ENCODE measurements at regions not wholly inside any gene's neighbourhood (a gene's known extent, or its start where the extent isn't known, plus 50 kb on each side); places are given as distances from the start of the nearest gene placed in this dataset.

DNA sequence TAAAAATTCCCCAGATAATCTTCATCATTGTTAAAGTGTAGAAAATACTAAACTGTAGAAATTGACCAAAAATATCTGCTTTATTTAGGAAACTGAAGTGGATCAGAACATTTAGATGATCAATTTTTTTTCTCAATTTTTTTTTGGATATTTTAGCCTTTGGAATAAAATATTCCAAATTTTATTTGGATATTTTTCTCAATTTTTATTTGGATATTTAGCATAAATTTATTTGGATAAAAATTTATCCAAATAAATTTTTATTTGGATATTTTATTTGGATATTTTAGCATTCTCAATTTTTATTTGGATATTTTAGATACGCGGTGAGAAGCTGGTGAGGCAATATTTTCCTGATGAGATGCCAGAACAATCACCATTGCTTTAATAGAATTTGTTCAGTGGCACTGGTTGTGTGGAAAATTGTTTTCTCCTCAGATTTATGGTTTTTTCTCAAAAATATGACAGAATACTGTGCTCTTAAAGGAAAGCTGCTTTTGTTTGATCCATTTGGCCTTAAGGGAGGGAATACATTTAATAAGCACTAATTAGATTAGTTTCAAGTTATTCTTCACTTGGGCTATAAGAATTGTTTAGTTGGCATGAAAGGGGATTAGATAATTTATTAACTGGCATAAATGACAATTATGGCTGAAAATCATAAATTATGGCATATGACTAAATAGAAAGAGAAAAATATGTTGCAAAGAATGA, 470.1 kb downstream of the MFSD1 start:
- TF ChIP-seq POLR2A (IDR thresholded peaks at IDR 0.05; ENCODE audit: extremely low read depth, insufficient read length) (no peak), MYC (IDR thresholded peaks at IDR 0.05; ENCODE audit: low read depth, low read length) (no peak), MAX (IDR thresholded peaks at IDR 0.05; ENCODE audit: low read depth, low read length) (no peak)
- TF ChIP-seq, protein P1, sequence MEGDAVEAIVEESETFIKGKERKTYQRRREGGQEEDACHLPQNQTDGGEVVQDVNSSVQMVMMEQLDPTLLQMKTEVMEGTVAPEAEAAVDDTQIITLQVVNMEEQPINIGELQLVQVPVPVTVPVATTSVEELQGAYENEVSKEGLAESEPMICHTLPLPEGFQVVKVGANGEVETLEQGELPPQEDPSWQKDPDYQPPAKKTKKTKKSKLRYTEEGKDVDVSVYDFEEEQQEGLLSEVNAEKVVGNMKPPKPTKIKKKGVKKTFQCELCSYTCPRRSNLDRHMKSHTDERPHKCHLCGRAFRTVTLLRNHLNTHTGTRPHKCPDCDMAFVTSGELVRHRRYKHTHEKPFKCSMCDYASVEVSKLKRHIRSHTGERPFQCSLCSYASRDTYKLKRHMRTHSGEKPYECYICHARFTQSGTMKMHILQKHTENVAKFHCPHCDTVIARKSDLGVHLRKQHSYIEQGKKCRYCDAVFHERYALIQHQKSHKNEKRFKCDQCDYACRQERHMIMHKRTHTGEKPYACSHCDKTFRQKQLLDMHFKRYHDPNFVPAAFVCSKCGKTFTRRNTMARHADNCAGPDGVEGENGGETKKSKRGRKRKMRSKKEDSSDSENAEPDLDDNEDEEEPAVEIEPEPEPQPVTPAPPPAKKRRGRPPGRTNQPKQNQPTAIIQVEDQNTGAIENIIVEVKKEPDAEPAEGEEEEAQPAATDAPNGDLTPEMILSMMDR (IDR thresholded peaks at IDR 0.05; ENCODE audit: low read depth, low read length): no peak
- no peak overlapping the region for H3K4me3 ChIP-seq (ENCODE audit: low read depth, low read length)
- DNase-seq (ENCODE audit: low read depth): no peak

DNA sequence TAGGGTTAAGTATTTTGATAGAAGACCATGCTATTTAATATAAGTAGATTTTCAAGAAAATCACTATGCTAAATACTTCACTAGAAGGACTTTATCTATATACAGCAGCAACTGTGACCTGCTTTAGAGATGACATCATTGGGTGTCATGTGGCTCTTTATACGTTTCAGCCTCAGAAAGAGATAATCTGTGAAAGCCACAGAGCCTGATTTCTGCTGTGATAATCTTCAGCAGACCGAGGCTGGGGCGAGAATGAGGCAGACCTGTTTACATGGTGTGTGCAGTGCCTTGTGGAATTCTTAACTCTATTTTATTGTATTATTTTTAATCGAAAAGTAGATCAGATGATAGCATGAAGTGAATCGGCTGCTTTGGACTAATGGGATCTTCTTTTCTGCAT, 471.2 kb downstream of the MFSD1 start:
- no peak overlapping the region for H3K4me3 ChIP-seq (ENCODE audit: low read depth, low read length)
- TF ChIP-seq MYC (IDR thresholded peaks at IDR 0.05; ENCODE audit: low read depth, low read length): no peak
- TF ChIP-seq POLR2A (IDR thresholded peaks at IDR 0.05; ENCODE audit: extremely low read depth, insufficient read length): no peak
- no peak for TF ChIP-seq MAX (IDR thresholded peaks at IDR 0.05; ENCODE audit: low read depth, low read length)
- TF ChIP-seq, protein P1 (IDR thresholded peaks at IDR 0.05; ENCODE audit: low read depth, low read length): no peak
- DNase-seq (ENCODE audit: low read depth): no peak

- TF ChIP-seq, protein P1 (IDR thresholded peaks at IDR 0.05; ENCODE audit: low read depth, low read length): no peak
- TF ChIP-seq POLR2A (IDR thresholded peaks at IDR 0.05; ENCODE audit: extremely low read depth, insufficient read length) (no peak), MYC (IDR thresholded peaks at IDR 0.05; ENCODE audit: low read depth, low read length) (peak; percentile 36; the same call in 1 of the 2 replicates), MAX (IDR thresholded peaks at IDR 0.05; ENCODE audit: low read depth, low read length) (peak; percentile 86)
- H3K4me3 ChIP-seq (ENCODE audit: low read depth, low read length): no peak overlapping the region
- DNase-seq (ENCODE audit: low read depth): peak; percentile 39
Observed at GRCh38 chr3:159273608-159274007, 471.8 kb downstream of the MFSD1 start.

DNA sequence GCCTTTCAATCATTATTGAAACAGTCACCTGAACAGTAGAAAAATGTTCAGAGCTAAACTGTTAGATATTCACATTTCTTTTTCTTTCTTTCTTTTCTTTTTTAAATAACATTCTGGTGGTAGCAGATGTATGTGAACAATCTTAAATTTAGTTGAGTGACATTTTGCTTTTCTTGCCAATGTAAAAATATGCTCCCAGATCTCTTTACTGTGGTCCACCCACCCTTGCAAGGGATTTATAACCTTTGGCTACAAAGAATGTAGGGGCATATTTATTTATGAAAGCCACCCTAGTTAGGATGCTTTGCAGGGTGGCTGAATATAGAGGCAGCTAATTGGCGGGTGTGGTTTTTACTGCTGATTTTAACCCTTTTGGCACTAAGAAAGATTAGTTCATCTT, 473.9 kb downstream of the MFSD1 start:
- TF ChIP-seq, protein P1 (IDR thresholded peaks at IDR 0.05; ENCODE audit: low read depth, low read length): no peak
- TF ChIP-seq MYC (IDR thresholded peaks at IDR 0.05; ENCODE audit: low read depth, low read length) (no peak), MAX (IDR thresholded peaks at IDR 0.05; ENCODE audit: low read depth, low read length) (no peak), POLR2A (IDR thresholded peaks at IDR 0.05; ENCODE audit: extremely low read depth, insufficient read length) (no peak)
- DNase-seq (ENCODE audit: low read depth): no peak
- H3K4me3 ChIP-seq (ENCODE audit: low read depth, low read length): no peak overlapping the region

GRCh38 chr3:159277814-159278213, 476.0 kb downstream of the MFSD1 start:
- DNase-seq (ENCODE audit: low read depth): no peak
- no peak overlapping the region for H3K4me3 ChIP-seq (ENCODE audit: low read depth, low read length)
- TF ChIP-seq MAX (IDR thresholded peaks at IDR 0.05; ENCODE audit: low read depth, low read length) (no peak), POLR2A (IDR thresholded peaks at IDR 0.05; ENCODE audit: extremely low read depth, insufficient read length) (no peak), MYC (IDR thresholded peaks at IDR 0.05; ENCODE audit: low read depth, low read length) (no peak)

- DNase-seq (ENCODE audit: low read depth): no peak
Observed at GRCh38 chr3:159280386-159281191, 478.7 kb downstream of the MFSD1 start.

More at GRCh38 chr3:159280386-159281191, 478.7 kb downstream of the MFSD1 start:
- TF ChIP-seq MYC (IDR thresholded peaks at IDR 0.05; ENCODE audit: low read depth, low read length): no peak
- no peak for TF ChIP-seq POLR2A (IDR thresholded peaks at IDR 0.05; ENCODE audit: extremely low read depth, insufficient read length)
- no peak overlapping the region for H3K4me3 ChIP-seq (ENCODE audit: low read depth, low read length)

All from NB4 (cell line).